KMS-11 (cell line): ENCODE measurements at regions not wholly inside any gene's neighbourhood (a gene's known extent, or its start where the extent isn't known, plus 50 kb on each side); places are given as distances from the start of the nearest gene placed in this dataset.

Experiments
- H2AFZ ChIP-seq: fragments of 200-600 bp; sonication (generic); 2 replicates; pipeline ENCODE4 v1.6.1; 2016; ENCODE audit warnings: antibody characterized with exemption, mixed run types, low read depth
- H3K27ac ChIP-seq: fragments of 200-600 bp; sonication (generic); 2 replicates; pipeline ENCODE4 v1.6.1; 2016; ENCODE audit warnings: mild to moderate bottlenecking, mixed run types
- H3K27me3 ChIP-seq: fragments of 200-600 bp; sonication (generic); 2 replicates; pipeline ENCODE4 v1.6.1; 2017; ENCODE audit warnings: mild to moderate bottlenecking, low read depth, mixed run types, moderate library complexity; ENCODE audit not compliant: insufficient read depth
- H3K36me3 ChIP-seq: fragments of 200-600 bp; sonication (generic); 2 replicates; pipeline ENCODE4 v1.6.1; 2017; ENCODE audit warnings: mild to moderate bottlenecking, mixed run types; ENCODE audit not compliant: insufficient read depth
- H3K4me1 ChIP-seq: fragments of 200-600 bp; sonication (generic); 2 replicates; pipeline ENCODE4 v1.6.1; 2016; ENCODE audit warnings: mild to moderate bottlenecking, low read depth, mixed run types; ENCODE audit not compliant: poor library complexity, severe bottlenecking
- H3K4me2 ChIP-seq: fragments of 200-600 bp; sonication (generic); 2 replicates; pipeline ENCODE4 v1.7.0; 2016; ENCODE audit warnings: mild to moderate bottlenecking, mixed run types
- H3K4me3 ChIP-seq: fragments of 200-600 bp; sonication (generic); IDR thresholded peaks from 2 replicates; pipeline ENCODE4 v1.6.1; 2017; ENCODE audit warnings: low read depth, low read length, mixed read lengths; ENCODE audit not compliant: insufficient read depth
- H3K79me2 ChIP-seq: fragments of 200-600 bp; sonication (generic); 2 replicates; pipeline ENCODE4 v1.6.1; 2016; ENCODE audit warnings: low read depth, mixed run types; ENCODE audit not compliant: insufficient read depth
- H3K9ac ChIP-seq: fragments of 200-600 bp; sonication (generic); 2 replicates; pipeline ENCODE4 v1.6.1; 2016; ENCODE audit warnings: mild to moderate bottlenecking, mixed run types
- H4K20me1 ChIP-seq: fragments of 200-600 bp; sonication (generic); 2 replicates; pipeline ENCODE4 v1.6.1; 2016; ENCODE audit warnings: mild to moderate bottlenecking, mixed run types; ENCODE audit not compliant: insufficient read depth
- CTCF ChIP-seq: fragments of 200-600 bp; sonication (generic); conservative IDR thresholded peaks from 2 replicates; pipeline ENCODE4 v1.6.1; 2017; ENCODE audit warnings: low read depth, mild to moderate bottlenecking, antibody characterized with exemption, low read length, moderate library complexity, mixed read lengths

GRCh38 chr14:22485649-22486048, 103.4 kb downstream of the DAD1 start:
- Histone ChIP-seq H3K4me2 (no peak overlapping the region), H3K79me2 (no peaks in the 10 kb centered on the region), H3K4me1 (peaks cover 23% of the 10 kb centered on the region), H3K36me3 (no peaks in the 10 kb centered on the region), H2AFZ (no peak overlapping the region), H3K9ac (no peak overlapping the region), H3K27ac (no peak overlapping the region), H4K20me1 (no peaks in the 10 kb centered on the region), H3K27me3 (no peaks in the 10 kb centered on the region), H3K4me3 (no peak overlapping the region)
- no peak for TF ChIP-seq CTCF

GRCh38 chr14:22485178-22485577, 103.8 kb downstream of the DAD1 start:
- Histone ChIP-seq H3K9ac (no peak overlapping the region), H4K20me1 (no peaks in the 10 kb centered on the region), H3K4me2 (no peak overlapping the region), H3K4me3 (no peak overlapping the region), H3K36me3 (no peaks in the 10 kb centered on the region), H3K27ac (no peak overlapping the region), H3K4me1 (peaks cover 27% of the 10 kb centered on the region), H3K27me3 (no peaks in the 10 kb centered on the region), H3K79me2 (no peaks in the 10 kb centered on the region), H2AFZ (no peak overlapping the region)
- TF ChIP-seq CTCF = no peak

GRCh38 chr14:22484632-22485031, 104.4 kb downstream of the DAD1 start:
- Histone ChIP-seq H3K79me2 (no peaks in the 10 kb centered on the region), H3K4me2 (no peak overlapping the region), H3K9ac (no peak overlapping the region), H3K4me1 (peaks cover 33% of the 10 kb centered on the region), H3K36me3 (no peaks in the 10 kb centered on the region), H3K27me3 (no peaks in the 10 kb centered on the region), H2AFZ (no peak overlapping the region), H3K27ac (no peak overlapping the region), H3K4me3 (no peak overlapping the region), H4K20me1 (no peaks in the 10 kb centered on the region)
- TF ChIP-seq CTCF = no peak

- Histone ChIP-seq H3K4me2 (no peak overlapping the region), H2AFZ (no peak overlapping the region), H3K4me3 (no peak overlapping the region), H3K79me2 (no peaks in the 10 kb centered on the region), H3K27ac (no peak overlapping the region), H3K9ac (no peak overlapping the region), H3K4me1 (peaks cover 33% of the 10 kb centered on the region), H4K20me1 (no peaks in the 10 kb centered on the region), H3K27me3 (no peaks in the 10 kb centered on the region), H3K36me3 (no peaks in the 10 kb centered on the region)
- TF ChIP-seq CTCF = no peak
These were observed 105.0 kb downstream of the DAD1 start for GRCh38 chr14:22483863-22484593.
